ENCODE measurements at regions not wholly inside any gene's neighbourhood (a gene's known extent, or its start where the extent isn't known, plus 50 kb on each side); places are given as distances from the start of the nearest gene placed in this dataset.

DNA sequence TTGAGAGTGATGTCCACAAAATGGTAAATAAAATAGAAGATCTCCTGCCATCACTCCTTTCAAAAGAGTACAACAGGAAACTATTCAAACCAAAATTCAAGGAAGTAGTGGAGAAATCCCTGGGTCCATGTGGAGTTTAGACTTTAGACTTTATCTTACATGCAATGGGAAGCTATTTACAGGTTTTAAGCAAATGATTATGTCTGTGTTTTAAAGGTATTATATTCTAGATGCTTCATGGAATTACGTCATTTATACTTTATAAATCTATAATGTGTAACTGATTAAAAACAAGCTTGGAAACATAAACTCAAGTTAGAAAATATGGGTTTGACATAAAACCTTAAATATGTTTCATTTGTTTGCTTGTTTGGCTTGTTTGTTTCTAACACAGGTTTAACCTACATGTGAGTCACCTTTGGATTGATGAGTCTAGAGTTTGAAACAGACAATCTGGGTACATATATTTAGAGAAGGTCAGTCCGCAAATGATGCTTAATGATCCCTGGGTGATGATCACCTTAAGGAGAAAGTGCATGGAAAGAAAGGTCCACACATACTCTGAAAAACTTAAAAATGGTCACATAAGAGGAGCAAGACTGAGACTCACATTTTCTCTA is 519.6 kb upstream of the AGA start:
- TF ChIP-seq CTCF (conservative IDR thresholded peaks at IDR 0.05) = no peak
- TF ChIP-seq ZFX (IDR thresholded peaks at IDR 0.05) = no peak

Data from C4-2B (cell line).